HG02759 (cell line): ENCODE measurements at regions not wholly inside any gene's neighbourhood (a gene's known extent, or its start where the extent isn't known, plus 50 kb on each side); places are given as distances from the start of the nearest gene placed in this dataset.

Experiments
- ATAC-seq: cut with Tn5 transposase; IDR thresholded peaks from one replicate; pipeline ENCODE4 v1.9.1; 2021; ENCODE audit warnings: mild to moderate bottlenecking, moderate library complexity; ENCODE audit not compliant: unreplicated experiment

DNA sequence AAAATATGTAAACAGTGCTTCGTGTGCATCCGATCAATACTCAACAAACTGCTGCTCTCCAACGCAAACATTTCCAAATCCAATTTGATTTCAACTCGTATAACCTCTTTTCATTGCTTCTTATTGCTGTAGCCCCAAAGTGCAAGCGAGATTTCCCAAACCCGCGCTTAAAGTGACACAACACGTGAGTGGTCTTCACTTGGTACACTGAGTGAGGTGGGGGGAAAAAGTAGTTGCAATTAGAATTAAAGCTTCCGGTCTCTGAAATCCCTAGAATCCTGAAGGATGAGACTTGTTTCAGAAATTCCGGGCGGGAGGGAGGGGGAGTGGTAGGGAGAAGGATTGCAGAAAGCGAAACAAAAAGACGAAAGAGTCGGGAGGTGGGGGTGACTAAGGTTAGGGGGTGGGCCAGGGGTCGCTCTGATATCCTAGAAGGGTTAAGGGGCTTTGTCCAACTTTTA, 387.5 kb downstream of the BCAT1 start:
- ATAC-seq: no peak

GRCh38 chr12:24560831-24561271, 388.1 kb downstream of the BCAT1 start:
- ATAC-seq: no peak

DNA sequence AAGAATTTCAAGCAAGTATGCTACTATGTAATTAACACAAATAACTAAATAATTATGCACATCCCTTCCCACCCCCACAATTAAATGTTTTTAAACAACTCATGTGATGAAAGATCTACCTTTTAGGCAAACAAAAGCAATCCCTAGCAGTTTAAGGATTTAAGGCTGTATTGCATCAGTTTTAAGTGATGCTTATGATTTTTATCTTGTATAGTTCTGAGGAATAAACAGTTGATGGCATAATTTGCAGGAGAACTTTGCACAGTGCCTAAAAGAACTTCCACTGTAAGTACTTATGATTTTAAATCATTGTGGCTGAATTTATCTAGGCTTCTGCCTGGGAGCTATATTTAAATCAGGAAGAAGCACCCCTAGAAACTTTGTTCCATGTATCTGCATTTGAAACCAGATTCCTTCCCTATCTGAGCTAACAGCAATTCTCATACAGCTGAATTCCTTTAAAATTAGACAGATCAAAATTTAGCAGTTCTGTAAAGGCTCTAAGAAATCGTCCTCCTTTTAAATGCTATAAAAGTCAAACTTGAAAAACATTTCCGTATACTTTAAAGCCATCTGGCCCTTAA, 388.6 kb downstream of the BCAT1 start:
- no peak for ATAC-seq

DNA sequence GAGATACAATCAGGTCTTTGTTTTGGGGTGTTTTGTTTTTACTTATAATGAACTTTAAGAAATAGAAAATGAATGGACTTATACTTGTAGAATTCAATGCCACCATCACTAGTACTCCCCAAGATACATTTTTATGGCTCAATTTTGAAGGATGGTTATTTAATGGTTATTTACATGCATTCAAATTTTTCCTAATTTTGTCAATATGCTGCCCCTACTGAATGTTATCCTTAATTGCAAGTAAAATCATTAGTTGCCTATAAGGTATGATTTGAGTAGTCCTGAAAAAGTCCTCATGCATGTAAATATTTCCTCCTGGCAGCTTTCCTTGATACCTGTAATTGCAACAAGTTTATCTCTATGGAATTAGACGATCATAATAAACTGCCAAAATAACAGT, 391.2 kb downstream of the BCAT1 start:
- no peak for ATAC-seq

GRCh38 chr12:24555730-24556129, 393.2 kb downstream of the BCAT1 start:
- ATAC-seq: no peak

DNA sequence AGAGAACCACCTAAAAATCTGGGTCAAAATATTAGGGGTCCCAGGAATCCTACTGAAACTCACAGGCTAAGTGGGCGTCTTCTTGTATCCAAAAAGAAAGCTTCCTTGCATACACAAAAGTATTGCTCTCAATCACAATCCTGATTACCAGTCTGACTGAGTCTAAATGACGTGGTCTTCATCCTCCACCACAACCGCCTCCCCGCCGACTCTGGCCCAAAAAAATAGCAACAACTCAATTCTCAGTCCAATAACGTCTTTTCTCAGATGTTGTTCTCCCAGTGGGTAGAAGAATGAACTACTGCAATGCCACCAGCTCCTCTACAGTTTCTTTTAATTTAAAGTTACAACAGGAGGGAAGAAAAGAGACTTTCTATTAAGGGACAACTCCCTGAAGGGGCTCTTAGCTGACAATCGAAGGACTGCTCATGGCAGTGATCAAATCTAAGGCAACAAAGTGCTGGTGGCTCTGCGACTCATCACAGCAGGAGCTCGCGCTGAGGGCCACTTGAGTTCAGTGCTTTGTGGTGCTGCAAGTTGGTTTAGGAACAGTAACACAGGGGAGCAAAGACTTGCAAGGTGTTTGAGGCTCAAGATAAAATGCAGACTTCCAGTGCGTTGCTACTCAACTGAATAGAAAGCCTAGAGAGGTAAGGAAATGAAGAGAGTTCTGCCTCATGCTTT, 394.1 kb downstream of the BCAT1 start:
- no peak for ATAC-seq

GRCh38 chr12:24553259-24553658, 395.6 kb downstream of the BCAT1 start:
- ATAC-seq: no peak

DNA sequence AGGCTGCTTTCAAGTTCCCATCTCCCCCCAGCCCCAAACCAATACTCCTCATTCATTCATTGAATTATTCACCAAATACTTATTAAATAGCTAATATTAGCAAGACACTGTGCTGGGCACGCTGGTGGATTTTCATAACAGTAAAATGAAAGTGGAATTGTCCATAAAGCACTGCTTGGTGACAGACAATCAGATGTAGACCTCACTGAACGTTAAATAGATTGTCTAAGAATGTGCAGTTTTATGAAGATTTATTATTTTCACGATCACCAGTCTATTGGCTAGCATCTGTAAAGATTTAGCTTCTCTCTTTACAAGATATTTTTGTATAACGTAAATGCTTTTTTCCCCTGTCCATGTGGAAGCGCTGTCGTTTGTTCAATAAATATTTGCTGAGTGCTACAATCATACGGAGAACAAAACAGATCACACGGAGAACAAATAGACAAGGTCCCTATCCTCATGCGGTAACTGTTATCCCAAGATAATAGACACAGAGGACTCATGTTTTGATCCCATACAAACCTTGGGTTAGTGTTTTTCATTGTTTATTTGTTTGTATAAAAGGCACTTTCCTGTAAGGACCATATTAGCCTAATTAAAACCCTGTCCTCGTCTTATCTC, 397.6 kb downstream of the BCAT1 start:
- no peak for ATAC-seq

DNA sequence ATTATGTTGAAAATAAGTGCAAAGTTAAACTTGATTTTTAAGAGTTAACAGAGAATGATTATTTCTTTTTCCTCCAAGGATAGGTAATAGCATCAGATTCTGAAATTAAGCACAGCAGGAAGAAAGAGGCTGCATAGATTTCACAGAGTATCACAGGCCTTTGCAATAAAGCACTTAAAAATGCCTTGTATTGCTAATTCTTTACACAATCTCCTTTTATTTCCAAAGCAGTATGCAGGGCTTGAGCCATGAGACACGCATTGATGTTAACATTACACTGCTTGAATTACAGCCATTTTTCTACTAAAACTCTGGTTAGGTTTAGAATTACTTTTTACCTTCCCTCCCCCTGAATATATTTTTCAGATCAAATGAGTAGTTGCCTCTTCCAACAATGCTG, 398.3 kb downstream of the BCAT1 start:
- no peak for ATAC-seq

GRCh38 chr12:24546661-24547060, 402.2 kb downstream of the BCAT1 start:
- ATAC-seq: no peak

GRCh38 chr12:24546084-24546483, 402.8 kb downstream of the BCAT1 start:
- ATAC-seq: no peak

DNA sequence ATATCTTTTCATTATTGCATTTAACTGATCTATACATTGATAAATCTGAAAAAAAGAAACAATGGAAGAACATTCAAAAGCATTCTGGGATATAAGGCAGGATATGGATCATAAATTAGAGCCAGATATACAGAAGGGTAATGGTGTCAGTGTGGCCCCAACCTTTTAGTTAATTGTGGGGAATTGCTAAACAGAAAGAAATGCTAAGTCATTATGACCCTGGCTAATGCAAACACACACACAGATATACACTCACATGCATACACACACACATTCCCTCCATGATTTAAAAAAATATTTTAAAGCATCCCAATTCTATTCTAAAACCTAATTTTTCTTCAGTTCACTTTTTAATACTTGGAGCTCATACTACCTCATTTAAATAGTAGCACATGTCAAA, 404.5 kb downstream of the BCAT1 start:
- no peak for ATAC-seq

DNA sequence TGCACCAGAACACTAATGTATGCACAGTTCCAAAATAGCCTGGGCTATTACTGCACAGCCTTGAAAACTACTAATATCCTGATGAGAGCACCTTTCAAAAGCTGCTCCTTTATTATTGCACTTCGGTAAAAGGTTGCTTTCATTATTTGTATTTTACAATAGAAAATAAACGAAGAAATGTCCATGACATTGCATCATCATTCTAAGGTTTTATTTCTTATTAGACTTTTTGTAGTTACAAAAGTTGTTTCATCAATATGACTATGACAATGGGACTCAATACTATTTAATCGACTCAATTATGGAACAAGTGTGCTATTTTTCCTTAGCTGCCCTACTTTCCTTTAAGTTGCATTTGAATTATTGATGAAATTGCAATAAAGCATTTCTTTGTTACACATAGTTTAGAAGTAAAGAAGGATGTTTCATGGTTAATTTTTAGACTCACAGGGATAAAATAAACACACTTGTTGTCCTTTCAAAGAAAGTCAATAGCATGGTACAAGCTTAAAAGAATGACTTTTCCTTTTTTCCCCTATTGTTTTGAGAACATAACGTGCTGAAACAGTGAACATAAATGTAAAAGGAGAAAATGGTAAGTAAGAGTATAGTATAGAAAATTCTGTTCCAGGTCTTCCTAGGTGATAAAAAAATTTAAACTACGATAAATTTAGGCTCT, 407.6 kb downstream of the BCAT1 start:
- no peak for ATAC-seq

DNA sequence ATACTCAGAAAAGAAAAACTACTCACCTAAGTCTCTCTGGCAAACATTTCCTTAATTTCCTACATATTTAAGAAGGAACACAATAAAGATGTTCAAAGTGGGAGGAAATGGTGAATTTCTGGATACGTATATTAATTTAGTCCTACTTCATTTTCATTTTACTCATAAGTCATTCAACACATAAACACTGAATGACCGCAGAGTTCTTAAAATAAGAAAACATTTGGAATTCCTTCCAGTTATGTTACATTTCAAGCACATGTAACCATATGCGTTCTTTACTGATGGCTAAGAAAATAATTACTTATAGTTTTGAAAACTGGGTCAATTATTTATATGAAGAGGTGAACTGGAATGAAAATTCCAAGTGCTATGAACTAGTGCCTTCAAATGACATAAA, 409.3 kb downstream of the BCAT1 start:
- no peak for ATAC-seq

DNA sequence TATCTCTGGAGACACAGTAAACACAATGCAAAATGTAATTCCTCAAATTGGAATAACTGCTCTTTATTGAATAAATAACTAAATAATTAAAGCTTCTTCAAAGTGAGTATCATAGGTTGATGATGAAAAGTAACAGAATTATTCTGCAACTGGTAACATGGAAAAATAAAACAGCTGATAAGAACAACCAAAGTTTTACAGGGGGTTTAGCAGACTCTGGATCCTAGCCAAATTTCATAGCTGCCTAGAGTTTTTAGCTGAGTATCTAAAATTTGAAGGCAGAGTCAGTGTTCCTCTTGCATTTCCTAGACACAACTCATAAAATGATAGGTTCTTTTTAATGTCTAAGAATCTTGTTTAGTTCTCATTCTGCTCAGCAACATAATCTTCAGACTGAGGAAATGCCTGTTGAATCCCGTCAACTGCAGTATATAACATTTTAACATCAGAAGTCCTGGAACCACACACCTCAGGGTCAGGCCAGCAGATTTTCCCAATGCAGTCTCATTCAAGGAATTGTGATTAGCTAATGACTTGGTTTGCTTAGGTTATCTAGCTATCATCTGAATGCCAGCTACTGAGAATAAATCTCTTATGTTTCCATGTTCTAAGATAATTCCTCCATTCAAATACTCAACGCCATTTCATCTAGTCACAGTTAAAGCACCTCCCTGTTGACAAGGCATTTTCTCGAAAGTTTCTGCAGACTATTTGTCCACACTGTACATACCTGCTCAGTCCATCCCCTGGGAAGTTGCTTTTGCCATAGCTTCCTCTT, 411.6 kb downstream of the BCAT1 start:
- no peak for ATAC-seq

GRCh38 chr12:24535334-24536069, 413.4 kb downstream of the BCAT1 start:
- ATAC-seq: no peak

DNA sequence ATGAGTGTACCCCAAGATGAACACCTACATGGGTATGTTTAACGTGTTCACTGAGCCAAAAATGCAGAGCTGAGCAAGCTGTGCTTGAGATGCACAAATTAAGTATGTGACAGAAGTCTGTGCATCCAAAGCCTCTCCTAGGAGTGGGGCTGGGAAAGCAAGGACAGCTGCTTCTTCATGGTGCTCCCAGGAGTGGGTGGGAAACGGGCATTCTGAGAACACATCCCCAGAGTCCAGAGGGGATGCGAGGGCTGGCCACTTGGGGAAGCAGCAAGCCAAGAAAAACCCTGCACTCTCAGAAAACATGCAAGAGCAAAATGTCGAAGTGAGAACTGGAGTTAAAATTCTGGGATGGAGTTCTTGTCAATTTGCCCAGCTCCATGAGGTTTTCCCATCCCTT, 414.3 kb downstream of the BCAT1 start:
- ATAC-seq: no peak

- ATAC-seq: no peak
Measured at GRCh38 chr12:24533716-24534352, 415.1 kb downstream of the BCAT1 start.

DNA sequence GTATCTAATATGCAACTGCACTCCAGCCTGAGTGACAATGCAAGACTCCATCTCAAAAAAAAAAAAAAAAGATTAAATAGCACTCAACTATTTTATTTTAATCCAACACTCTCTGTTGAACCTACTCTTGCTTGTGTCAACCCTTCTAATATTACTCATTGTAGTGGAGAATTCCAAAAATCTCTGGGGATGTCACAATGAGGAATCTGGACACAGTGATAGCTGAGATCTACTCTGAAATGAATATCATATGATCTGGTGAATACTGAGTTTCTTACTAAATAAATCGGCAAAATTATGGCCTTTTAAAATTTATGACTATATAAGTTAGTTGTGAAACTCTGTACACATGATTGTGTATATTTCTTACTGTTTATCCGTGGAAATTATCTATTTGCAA, 418.2 kb downstream of the BCAT1 start:
- no peak for ATAC-seq

DNA sequence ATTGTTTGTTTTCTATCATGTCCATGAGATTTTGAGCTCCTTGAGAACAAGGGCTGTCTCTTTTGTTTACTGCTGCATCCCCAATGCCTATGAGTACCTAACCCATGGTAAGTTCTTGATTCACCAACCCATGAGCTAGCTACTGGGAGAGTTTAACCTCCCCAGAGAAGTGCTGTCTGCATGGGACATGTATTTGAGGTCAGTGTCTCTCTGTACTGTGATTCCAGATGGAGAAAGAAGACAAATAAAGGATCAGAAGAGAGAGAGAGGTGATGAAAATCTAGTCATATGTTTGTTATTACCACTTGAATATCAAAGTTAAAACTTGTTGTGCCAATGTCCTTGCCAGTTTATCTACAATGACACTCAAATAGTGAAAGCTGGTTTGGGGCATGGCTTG, 421.8 kb downstream of the BCAT1 start:
- ATAC-seq: no peak
